GM12872 (cell line): ENCODE measurements at regions not wholly inside any gene's neighbourhood (a gene's known extent, or its start where the extent isn't known, plus 50 kb on each side); places are given as distances from the start of the nearest gene placed in this dataset.

Source experiments
- CTCF ChIP-seq: IDR thresholded peaks from 3 replicates; pipeline ENCODE4 v1.5.1; 2011; ENCODE audit warnings: low read depth, mild to moderate bottlenecking, low read length, moderate library complexity; ENCODE audit not compliant: insufficient read depth

- no peak for TF ChIP-seq CTCF
Observed at GRCh38 chr1:24266998-24267397, 52.2 kb upstream of the GRHL3 start.

- no peak for TF ChIP-seq CTCF
Observed at GRCh38 chr1:24266398-24266941, 52.7 kb upstream of the GRHL3 start.

- TF ChIP-seq CTCF, result no peak
Observed at GRCh38 chr1:24263746-24264145, 55.4 kb upstream of the GRHL3 start.

GRCh38 chr1:24263211-24263610 lies 55.9 kb upstream of the GRHL3 start:
- no peak for TF ChIP-seq CTCF

GRCh38 chr1:24261977-24262376 lies 57.2 kb upstream of the GRHL3 start:
- TF ChIP-seq CTCF, result no peak

GRCh38 chr1:24258735-24259424 lies 60.3 kb upstream of the GRHL3 start:
- TF ChIP-seq CTCF, result no peak

GRCh38 chr1:24257373-24257772 lies 61.8 kb upstream of the GRHL3 start:
- TF ChIP-seq CTCF, result no peak
